ENCODE measurements at regions not wholly inside any gene's neighbourhood (a gene's known extent, or its start where the extent isn't known, plus 50 kb on each side); places are given as distances from the start of the nearest gene placed in this dataset.

- TF ChIP-seq CTCF (IDR thresholded peaks at IDR 0.05) (no peak), POLR2A (IDR thresholded peaks at IDR 0.05) (no peak)
Measured at GRCh38 chr10:130463876-130464364, 327.7 kb downstream of the GLRX3 start.
